GM13976 (cell line): ENCODE measurements at regions not wholly inside any gene's neighbourhood (a gene's known extent, or its start where the extent isn't known, plus 50 kb on each side); places are given as distances from the start of the nearest gene placed in this dataset.
"Not testable (repeated sequence)": the region's sequence is repeated elsewhere in the genome, so short reads cannot be mapped to it uniquely, and the experiment has no call there.

Experiments
- DNase-seq: peaks from one replicate; pipeline ENCODE4 v3.0.0; 2012; ENCODE audit warnings: low spot score
- CTCF ChIP-seq: IDR thresholded peaks from 2 replicates; pipeline ENCODE4 v1.5.1; 2012; ENCODE audit warnings: borderline replicate concordance, mild to moderate bottlenecking; ENCODE audit not compliant: insufficient read depth; ENCODE audit errors: extremely low read depth, missing control alignments, control extremely low read depth
- in situ Hi-C: fragments of 300-500 bp; cut with MboI; formaldehyde crosslinking; loops from one replicate; pipeline ENCODE4 v1.12.0; 2022; ENCODE audit warnings: low sequenced_read_pairs, mixed read lengths, inconsistent platforms; ENCODE audit not compliant: unreplicated experiment

GRCh38 chr15:77897896-77898406, 179.6 kb downstream of the TBC1D2B start:
- no peak for DNase-seq
- no peak for TF ChIP-seq CTCF
- in situ Hi-C loops: no loop called here

- DNase-seq, in situ Hi-C loops: not testable (repeated sequence)
These were observed 180.2 kb downstream of the TBC1D2B start for GRCh38 chr15:77897113-77897895.

- DNase-seq, in situ Hi-C loops: not testable (repeated sequence)
These were observed 181.1 kb downstream of the TBC1D2B start for GRCh38 chr15:77896147-77897112.

- DNase-seq: no peak
- no peak for TF ChIP-seq CTCF
- in situ Hi-C loops: no loop called here
These were observed 181.8 kb downstream of the TBC1D2B start for GRCh38 chr15:77895742-77896141.

- DNase-seq, in situ Hi-C loops: not testable (repeated sequence)
These were observed 182.4 kb downstream of the TBC1D2B start for GRCh38 chr15:77895145-77895544.

GRCh38 chr15:77893671-77894640, 183.6 kb downstream of the TBC1D2B start:
- DNase-seq, in situ Hi-C loops: not testable (repeated sequence)

- DNase-seq, in situ Hi-C loops: not testable (repeated sequence)
These were observed 184.3 kb downstream of the TBC1D2B start for GRCh38 chr15:77893246-77893645.

- no peak for TF ChIP-seq CTCF
- in situ Hi-C loops: no loop called here
- no peak for DNase-seq
These were observed 185.2 kb downstream of the TBC1D2B start for GRCh38 chr15:77892335-77892734.

- in situ Hi-C loops, DNase-seq: not testable (repeated sequence)
These were observed 185.6 kb downstream of the TBC1D2B start for GRCh38 chr15:77891862-77892261.

GRCh38 chr15:77890911-77891801, 186.4 kb downstream of the TBC1D2B start:
- in situ Hi-C loops, DNase-seq: not testable (repeated sequence)

GRCh38 chr15:77889828-77890725, 187.4 kb downstream of the TBC1D2B start:
- in situ Hi-C loops, DNase-seq: not testable (repeated sequence)
